ENCODE measurements at regions not wholly inside any gene's neighbourhood (a gene's known extent, or its start where the extent isn't known, plus 50 kb on each side); places are given as distances from the start of the nearest gene placed in this dataset.

GRCh38 chr10:44261710-44262455, 123.0 kb downstream of the CXCL12 start:
- TF ChIP-seq CBX3 (IDR thresholded peaks at IDR 0.05; ENCODE audit: low read depth) (no peak), CTCF (IDR thresholded peaks at IDR 0.05 in 2 of 3, conservative IDR thresholded peaks at IDR 0.05 in 1 of 3; ENCODE audit: borderline replicate concordance in 1 of 3, insufficient read depth in 1 of 3, low read depth in 2 of 3, low read length in 2 of 3) (no peak), EGR1 (IDR thresholded peaks at IDR 0.05; ENCODE audit: low read depth) (no peak)

Data from HCT116 (cell line).